NB4 (cell line): ENCODE measurements at regions not wholly inside any gene's neighbourhood (a gene's known extent, or its start where the extent isn't known, plus 50 kb on each side); places are given as distances from the start of the nearest gene placed in this dataset.

Source experiments
- MAX ChIP-seq: IDR thresholded peaks from 2 replicates; pipeline ENCODE4 v1.6.1; 2011; ENCODE audit warnings: low read depth, low read length
- POLR2A ChIP-seq: IDR thresholded peaks from 2 replicates; pipeline ENCODE4 v1.6.1; 2011; ENCODE audit warnings: mild to moderate bottlenecking; ENCODE audit not compliant: insufficient read length; ENCODE audit errors: extremely low read depth
- TF ChIP-seq, protein P1 (sequence below): IDR thresholded peaks from one replicate; pipeline ENCODE4 v1.5.1; 2012; ENCODE audit warnings: low read depth, low read length

GRCh38 chr22:44622147-44622427 lies 79.9 kb upstream of the PRR5 start:
- no peak for TF ChIP-seq POLR2A
- no peak for TF ChIP-seq MAX
- TF ChIP-seq, protein P1, sequence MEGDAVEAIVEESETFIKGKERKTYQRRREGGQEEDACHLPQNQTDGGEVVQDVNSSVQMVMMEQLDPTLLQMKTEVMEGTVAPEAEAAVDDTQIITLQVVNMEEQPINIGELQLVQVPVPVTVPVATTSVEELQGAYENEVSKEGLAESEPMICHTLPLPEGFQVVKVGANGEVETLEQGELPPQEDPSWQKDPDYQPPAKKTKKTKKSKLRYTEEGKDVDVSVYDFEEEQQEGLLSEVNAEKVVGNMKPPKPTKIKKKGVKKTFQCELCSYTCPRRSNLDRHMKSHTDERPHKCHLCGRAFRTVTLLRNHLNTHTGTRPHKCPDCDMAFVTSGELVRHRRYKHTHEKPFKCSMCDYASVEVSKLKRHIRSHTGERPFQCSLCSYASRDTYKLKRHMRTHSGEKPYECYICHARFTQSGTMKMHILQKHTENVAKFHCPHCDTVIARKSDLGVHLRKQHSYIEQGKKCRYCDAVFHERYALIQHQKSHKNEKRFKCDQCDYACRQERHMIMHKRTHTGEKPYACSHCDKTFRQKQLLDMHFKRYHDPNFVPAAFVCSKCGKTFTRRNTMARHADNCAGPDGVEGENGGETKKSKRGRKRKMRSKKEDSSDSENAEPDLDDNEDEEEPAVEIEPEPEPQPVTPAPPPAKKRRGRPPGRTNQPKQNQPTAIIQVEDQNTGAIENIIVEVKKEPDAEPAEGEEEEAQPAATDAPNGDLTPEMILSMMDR, result no peak
